Ovary (tissue), 7 donors: ENCODE measurements at regions not wholly inside any gene's neighbourhood (a gene's known extent, or its start where the extent isn't known, plus 50 kb on each side); places are given as distances from the start of the nearest gene placed in this dataset.

ENCODE experiments used
- DNase-seq, 5 donors: peaks; one replicate each; pipeline ENCODE4 v3.0.0-alpha.2; 2019 to 2020
- H3K27ac ChIP-seq, 2 donors: fragments of 200-600 bp; one replicate each; pipeline versions ENCODE4 v1.5.1 to v1.8.0; 2019 to 2022
- H3K27me3 ChIP-seq: fragments of 200-600 bp; one replicate; pipeline ENCODE4 v1.8.0; 2022
- H3K36me3 ChIP-seq: fragments of 200-600 bp; sonication (generic); one replicate; pipeline ENCODE4 v1.5.1; 2019
- H3K4me1 ChIP-seq: one replicate; pipeline ENCODE4 v1.8.1; 2013; ENCODE audit warnings: mild to moderate bottlenecking, moderate library complexity; ENCODE audit not compliant: insufficient read depth
- H3K4me3 ChIP-seq: fragments of 200-600 bp; sonication (generic); one replicate; pipeline ENCODE4 v1.5.1; 2017
- H3K9me3 ChIP-seq, 2 donors: fragments of 200-600 bp in 1 of 2; sonication (generic) in 1 of 2; one replicate each; pipeline versions ENCODE4 v1.5.1 to v1.8.1; 2013 to 2019; ENCODE audit warnings: mild to moderate bottlenecking in 1 of 2, moderate library complexity in 1 of 2
- EP300 ChIP-seq: sonication (generic); formaldehyde crosslinking; IDR thresholded peaks from one replicate; pipeline ENCODE4 v1.6.1; 2017; ENCODE audit warnings: antibody characterized with exemption
- POLR2A ChIP-seq: fragments of 450-650 bp; IDR thresholded peaks from one replicate; pipeline ENCODE4 v1.6.1; 2017; ENCODE audit warnings: antibody characterized with exemption, mild to moderate bottlenecking, moderate library complexity
- WGBS, 3 donors: extraction: QIAGEN DNeasy Blood & Tissue Kit in 1 of 3; methylation state at CpG; one replicate each; pipeline versions ENCODE4 v1.1.5 to v1.1.7; 2013 to 2017; 5-methylcytosine and 5-hydroxymethylcytosine counted together
- intact Hi-C, 4 donors: fragments of 100-400 bp; cut with DNase I; formaldehyde crosslinking; loops; one replicate each; pipeline versions ENCODE4 v1.11.0 to v1.15.1; 2022 to 2023
- TF ChIP-seq, protein P1 (sequence below), 3 donors: fragments of 450-650 bp in 2 of 3; fragments of 200-600 bp in 1 of 3; IDR thresholded peaks; one replicate each; pipeline versions ENCODE4 v1.5.1 to v1.8.0; 2016 to 2022; ENCODE audit warnings: antibody characterized with exemption in 3 of 3, mild to moderate bottlenecking in 1 of 3
- donor health status: DM: no; HTN: no; CAD: no; lungs with moderate emphysema.
- donor health status: DM: no; HTN: no; CAD: no.
- donor health status: Bipolar disorder and iron deficiency.
- donor health status: DM: no; HTN: no; CAD: no.
- donor health status: DM: yes; HTN: yes; CAD: no.

DNA sequence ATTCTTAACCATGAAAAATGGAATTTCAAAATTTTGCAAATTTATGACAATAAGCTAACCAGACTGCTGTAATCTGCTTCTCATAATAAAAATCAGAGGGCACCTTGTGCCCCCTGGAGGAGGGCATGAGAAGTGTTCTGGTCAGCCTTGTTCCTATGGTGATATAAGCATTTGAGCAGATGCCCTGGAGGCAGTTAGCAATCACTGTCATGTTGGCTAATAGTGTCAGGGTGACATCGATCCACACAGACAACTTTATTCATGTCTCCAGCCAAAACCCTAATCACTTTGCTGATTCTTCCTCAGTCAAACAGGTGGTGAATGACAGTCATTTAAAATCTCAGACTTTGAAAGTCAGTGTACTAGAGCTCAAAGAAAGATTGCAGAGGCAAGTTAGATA is 943.0 kb downstream of the GALC start:
- no peaks in the 10 kb centered on the region for H3K36me3 ChIP-seq
- H3K27me3 ChIP-seq: no peaks in the 10 kb centered on the region
- TF ChIP-seq POLR2A (no peak), EP300 (no peak)
- TF ChIP-seq, protein P1, sequence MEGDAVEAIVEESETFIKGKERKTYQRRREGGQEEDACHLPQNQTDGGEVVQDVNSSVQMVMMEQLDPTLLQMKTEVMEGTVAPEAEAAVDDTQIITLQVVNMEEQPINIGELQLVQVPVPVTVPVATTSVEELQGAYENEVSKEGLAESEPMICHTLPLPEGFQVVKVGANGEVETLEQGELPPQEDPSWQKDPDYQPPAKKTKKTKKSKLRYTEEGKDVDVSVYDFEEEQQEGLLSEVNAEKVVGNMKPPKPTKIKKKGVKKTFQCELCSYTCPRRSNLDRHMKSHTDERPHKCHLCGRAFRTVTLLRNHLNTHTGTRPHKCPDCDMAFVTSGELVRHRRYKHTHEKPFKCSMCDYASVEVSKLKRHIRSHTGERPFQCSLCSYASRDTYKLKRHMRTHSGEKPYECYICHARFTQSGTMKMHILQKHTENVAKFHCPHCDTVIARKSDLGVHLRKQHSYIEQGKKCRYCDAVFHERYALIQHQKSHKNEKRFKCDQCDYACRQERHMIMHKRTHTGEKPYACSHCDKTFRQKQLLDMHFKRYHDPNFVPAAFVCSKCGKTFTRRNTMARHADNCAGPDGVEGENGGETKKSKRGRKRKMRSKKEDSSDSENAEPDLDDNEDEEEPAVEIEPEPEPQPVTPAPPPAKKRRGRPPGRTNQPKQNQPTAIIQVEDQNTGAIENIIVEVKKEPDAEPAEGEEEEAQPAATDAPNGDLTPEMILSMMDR (IDR thresholded peaks at IDR 0.05): no peak
- H3K27ac ChIP-seq: no peak overlapping the region
- 66 to 76% (median 73%) methylated on average over 1 of the region's 1 CpG for WGBS, 3 donors
- H3K4me3 ChIP-seq: no peak overlapping the region
- H3K4me1 ChIP-seq: no peaks in the 10 kb centered on the region
- no peaks in the 10 kb centered on the region for H3K9me3 ChIP-seq
- intact Hi-C loops: no loop called here
- no peak for DNase-seq

DNA sequence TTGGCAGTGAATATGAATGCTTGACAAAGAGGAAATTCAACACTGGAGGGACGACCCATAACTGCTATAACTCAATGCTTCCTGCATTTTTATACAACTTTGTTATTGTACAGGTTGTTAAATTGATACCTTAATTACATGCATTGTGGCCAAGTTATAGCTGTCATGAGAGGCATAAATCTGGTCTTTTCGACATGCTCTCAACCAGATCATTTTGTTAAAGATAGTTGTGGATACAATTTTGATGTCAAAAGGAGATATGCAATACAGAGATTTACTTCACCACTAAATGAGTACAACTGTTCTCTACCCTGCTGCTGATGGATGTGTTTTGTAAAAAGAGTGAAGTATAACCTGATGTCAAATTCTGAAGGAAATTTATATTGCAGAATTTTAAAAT is 946.0 kb downstream of the GALC start:
- no peak overlapping the region for H3K27ac ChIP-seq
- no peak overlapping the region for H3K4me3 ChIP-seq
- no peaks in the 10 kb centered on the region for H3K36me3 ChIP-seq
- no peaks in the 10 kb centered on the region for H3K27me3 ChIP-seq
- H3K4me1 ChIP-seq: no peaks in the 10 kb centered on the region
- 80 to 91% (median 86%) methylated on average over 2 of the region's 2 CpGs for WGBS, 3 donors
- intact Hi-C loops: no loop called here
- TF ChIP-seq POLR2A (no peak), EP300 (no peak)
- TF ChIP-seq, protein P1 (IDR thresholded peaks at IDR 0.05): no peak
- H3K9me3 ChIP-seq: no peaks in the 10 kb centered on the region
- no peak for DNase-seq

DNA sequence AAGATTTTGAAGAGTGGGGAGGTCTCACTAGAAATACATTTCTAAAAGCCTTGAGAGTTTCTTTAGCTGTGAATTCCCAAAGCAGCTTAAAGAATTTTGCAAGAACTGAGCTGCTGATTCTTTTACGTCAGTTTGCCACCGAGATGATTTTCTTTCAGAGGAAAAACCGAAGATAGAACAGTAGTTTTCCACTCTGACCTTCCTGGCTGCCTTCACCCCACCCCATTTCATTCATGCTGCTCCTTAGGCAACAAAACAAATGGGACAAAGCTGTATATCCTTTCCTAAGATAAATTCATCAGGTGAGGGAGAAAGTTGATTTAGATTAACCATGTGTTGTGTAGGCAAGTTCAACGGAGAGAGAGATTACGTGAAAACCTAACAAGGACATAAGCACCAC is 947.0 kb downstream of the GALC start:
- intact Hi-C loops: no loop called here
- TF ChIP-seq POLR2A: no peak
- TF ChIP-seq, protein P1 (IDR thresholded peaks at IDR 0.05): no peak
- TF ChIP-seq EP300: no peak
- H3K4me1 ChIP-seq: no peaks in the 10 kb centered on the region
- H3K4me3 ChIP-seq: no peak overlapping the region
- no peaks in the 10 kb centered on the region for H3K36me3 ChIP-seq
- no peak overlapping the region for H3K27ac ChIP-seq
- no peaks in the 10 kb centered on the region for H3K9me3 ChIP-seq
- DNase-seq: no peak
- no peaks in the 10 kb centered on the region for H3K27me3 ChIP-seq
- WGBS, 3 donors: 54 to 67% (median 63%) methylated on average over 5 of the region's 5 CpGs

DNA sequence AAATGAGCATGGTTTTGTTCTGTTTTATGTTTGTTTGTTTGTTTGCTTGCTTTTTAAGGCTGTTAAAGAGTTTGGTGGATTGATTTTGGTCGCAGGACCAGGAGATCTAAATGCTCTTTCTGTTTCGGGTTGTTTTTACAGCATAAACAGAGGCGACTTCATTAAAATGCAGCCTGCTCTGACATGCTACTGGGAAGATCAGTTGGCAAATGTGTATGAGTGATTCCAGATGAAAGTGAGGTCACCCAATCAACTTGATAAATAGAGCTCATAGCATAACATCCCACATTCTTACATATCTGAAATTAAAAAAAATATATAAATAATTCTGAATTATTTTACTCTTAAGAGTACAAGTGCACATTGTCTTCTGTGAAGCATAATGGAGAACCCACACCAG is 947.7 kb downstream of the GALC start:
- Histone ChIP-seq H3K4me3 (no peak overlapping the region), H3K9me3 (no peaks in the 10 kb centered on the region), H3K27me3 (no peaks in the 10 kb centered on the region), H3K36me3 (no peaks in the 10 kb centered on the region), H3K4me1 (no peaks in the 10 kb centered on the region), H3K27ac (no peak overlapping the region)
- TF ChIP-seq EP300 (no peak), POLR2A (no peak)
- TF ChIP-seq, protein P1 (IDR thresholded peaks at IDR 0.05): no peak
- intact Hi-C loops: no loop called here
- 4 to 9% (median 6%) methylated on average over 3 of the region's 3 CpGs for WGBS, 3 donors
- DNase-seq: no peak

DNA sequence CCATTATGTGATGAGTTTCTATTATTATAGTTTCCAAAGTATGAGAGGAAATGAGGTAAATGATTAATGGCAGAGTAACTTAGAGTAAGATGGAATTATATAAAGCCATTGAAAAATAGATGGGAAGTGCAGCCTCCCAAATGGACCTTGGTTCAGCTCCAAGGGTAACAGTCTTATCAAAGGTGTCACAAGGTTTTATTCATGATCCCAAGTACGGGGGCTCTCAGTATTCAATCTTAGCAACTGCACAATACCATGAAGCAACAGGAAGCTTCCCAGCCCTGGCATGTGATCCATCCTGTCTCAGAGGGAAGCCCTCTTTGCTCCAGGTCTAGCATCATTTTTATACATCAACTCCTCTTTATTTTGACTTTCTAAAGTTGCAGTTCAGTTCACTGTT is 948.2 kb downstream of the GALC start:
- Histone ChIP-seq H3K36me3 (no peaks in the 10 kb centered on the region), H3K27ac (no peak overlapping the region), H3K4me3 (no peak overlapping the region), H3K4me1 (no peaks in the 10 kb centered on the region), H3K27me3 (no peaks in the 10 kb centered on the region), H3K9me3 (no peaks in the 10 kb centered on the region)
- 13 to 39% (median 22%) methylated on average over 1 of the region's 1 CpG for WGBS, 3 donors
- no peak for DNase-seq
- TF ChIP-seq POLR2A (no peak), EP300 (no peak)
- TF ChIP-seq, protein P1 (IDR thresholded peaks at IDR 0.05): no peak
- intact Hi-C loops: no loop called here
